GM03348 (cell line): ENCODE measurements at regions not wholly inside any gene's neighbourhood (a gene's known extent, or its start where the extent isn't known, plus 50 kb on each side); places are given as distances from the start of the nearest gene placed in this dataset.

Experiments
- DNase-seq: peaks from one replicate; pipeline ENCODE4 v3.0.0; 2012; ENCODE audit warnings: low spot score

- no peak for DNase-seq
Observed at GRCh38 chr21:15241997-15242736, 177.4 kb upstream of the NRIP1 start.

GRCh38 chr21:15242906-15243305 lies 178.1 kb upstream of the NRIP1 start:
- DNase-seq = no peak

- no peak for DNase-seq
Observed at GRCh38 chr21:15243406-15243805, 178.6 kb upstream of the NRIP1 start.

- no peak for DNase-seq
Observed at GRCh38 chr21:15247613-15248012, 182.8 kb upstream of the NRIP1 start.

- DNase-seq = no peak
Observed at GRCh38 chr21:15249285-15249993, 184.6 kb upstream of the NRIP1 start.

- DNase-seq = peak; percentile 5
Observed at GRCh38 chr21:15250384-15250783, 185.6 kb upstream of the NRIP1 start.

- DNase-seq = no peak
Observed at GRCh38 chr21:15252431-15252830, 187.6 kb upstream of the NRIP1 start.

- DNase-seq = no peak
Observed at GRCh38 chr21:15254111-15254510, 189.3 kb upstream of the NRIP1 start.

- DNase-seq = no peak
Observed at GRCh38 chr21:15255261-15255660, 190.5 kb upstream of the NRIP1 start.

GRCh38 chr21:15255763-15256162 lies 191.0 kb upstream of the NRIP1 start:
- DNase-seq = no peak

GRCh38 chr21:15256996-15257395 lies 192.2 kb upstream of the NRIP1 start:
- no peak for DNase-seq

GRCh38 chr21:15257646-15258045 lies 192.8 kb upstream of the NRIP1 start:
- DNase-seq = no peak

- no peak for DNase-seq
Observed at GRCh38 chr21:15259824-15260223, 195.0 kb upstream of the NRIP1 start.

- no peak for DNase-seq
Observed at GRCh38 chr21:15260604-15261003, 195.8 kb upstream of the NRIP1 start.

GRCh38 chr21:15264084-15264665 lies 199.4 kb upstream of the NRIP1 start:
- no peak for DNase-seq

GRCh38 chr21:15272171-15272570 lies 207.4 kb upstream of the NRIP1 start:
- DNase-seq = no peak

- DNase-seq = peak; percentile 23
Observed at GRCh38 chr21:15272591-15272990, 207.8 kb upstream of the NRIP1 start.

GRCh38 chr21:15273244-15273643 lies 208.4 kb upstream of the NRIP1 start:
- DNase-seq = no peak

GRCh38 chr21:15274701-15275485 lies 210.1 kb upstream of the NRIP1 start:
- no peak for DNase-seq

GRCh38 chr21:15275615-15276235 lies 210.9 kb upstream of the NRIP1 start:
- DNase-seq = no peak

- DNase-seq = no peak
Observed at GRCh38 chr21:15276243-15276642, 211.4 kb upstream of the NRIP1 start.

GRCh38 chr21:15277466-15277865 lies 212.7 kb upstream of the NRIP1 start:
- DNase-seq = no peak
